AG04449 (cell line): ENCODE measurements at regions not wholly inside any gene's neighbourhood (a gene's known extent, or its start where the extent isn't known, plus 50 kb on each side); places are given as distances from the start of the nearest gene placed in this dataset.
"Not testable (repeated sequence)": the region's sequence is repeated elsewhere in the genome, so short reads cannot be mapped to it uniquely, and the experiment has no call there.

Experiments used
- CTCF ChIA-PET: fragments of 350-600 bp; formaldehyde crosslinking; extraction: SDS; loops from one replicate; lab custom pipeline; 2021; ENCODE audit warnings: antibody characterized with exemption; lab: Yijun Ruan, JAX
- POLR2A ChIA-PET: fragments of 400-600, 350-600 bp; formaldehyde crosslinking; extraction: SDS; loops from one replicate; lab custom pipeline; 2020; ENCODE audit warnings: antibody characterized with exemption, inconsistent platforms; lab: Yijun Ruan, JAX
- DNase-seq: peaks from one replicate; pipeline ENCODE4 v3.0.0-alpha.2; 2010; ENCODE audit warnings: low read depth, low spot score
- H3K4me3 ChIP-seq: 2 replicates; pipeline ENCODE4 v1.5.1; 2011; ENCODE audit warnings: low read depth, mild to moderate bottlenecking, control low read depth, low read length
- TF ChIP-seq, protein P1 (sequence below): IDR thresholded peaks from one replicate; pipeline ENCODE4 v1.5.1; 2011; ENCODE audit warnings: mild to moderate bottlenecking, moderate library complexity, low read length, control low read depth, inconsistent platforms; ENCODE audit not compliant: insufficient read depth; ENCODE audit errors: missing control alignments

DNA sequence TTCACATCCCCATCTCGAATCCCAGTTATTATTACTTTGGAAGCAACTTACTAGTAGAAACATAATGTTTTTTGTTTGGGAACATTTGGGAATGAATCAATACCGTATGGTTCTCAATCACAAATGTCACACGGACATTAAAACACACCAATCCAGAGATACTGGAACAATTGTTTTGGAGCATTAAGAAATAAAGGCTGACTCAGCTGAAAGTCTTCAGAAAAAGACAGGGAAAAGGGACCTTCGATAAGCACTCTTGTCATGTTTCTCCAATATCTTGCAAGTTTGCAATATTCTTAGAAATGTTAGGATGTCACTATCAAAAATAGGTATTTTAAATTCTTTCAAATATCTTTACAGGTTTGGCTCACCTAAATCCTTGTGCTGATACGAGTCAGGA, 362.4 kb downstream of the CETN3 start:
- TF ChIP-seq, protein P1, sequence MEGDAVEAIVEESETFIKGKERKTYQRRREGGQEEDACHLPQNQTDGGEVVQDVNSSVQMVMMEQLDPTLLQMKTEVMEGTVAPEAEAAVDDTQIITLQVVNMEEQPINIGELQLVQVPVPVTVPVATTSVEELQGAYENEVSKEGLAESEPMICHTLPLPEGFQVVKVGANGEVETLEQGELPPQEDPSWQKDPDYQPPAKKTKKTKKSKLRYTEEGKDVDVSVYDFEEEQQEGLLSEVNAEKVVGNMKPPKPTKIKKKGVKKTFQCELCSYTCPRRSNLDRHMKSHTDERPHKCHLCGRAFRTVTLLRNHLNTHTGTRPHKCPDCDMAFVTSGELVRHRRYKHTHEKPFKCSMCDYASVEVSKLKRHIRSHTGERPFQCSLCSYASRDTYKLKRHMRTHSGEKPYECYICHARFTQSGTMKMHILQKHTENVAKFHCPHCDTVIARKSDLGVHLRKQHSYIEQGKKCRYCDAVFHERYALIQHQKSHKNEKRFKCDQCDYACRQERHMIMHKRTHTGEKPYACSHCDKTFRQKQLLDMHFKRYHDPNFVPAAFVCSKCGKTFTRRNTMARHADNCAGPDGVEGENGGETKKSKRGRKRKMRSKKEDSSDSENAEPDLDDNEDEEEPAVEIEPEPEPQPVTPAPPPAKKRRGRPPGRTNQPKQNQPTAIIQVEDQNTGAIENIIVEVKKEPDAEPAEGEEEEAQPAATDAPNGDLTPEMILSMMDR: no peak
- POLR2A ChIA-PET: no interaction called here
- CTCF ChIA-PET: no interaction called here
- no peak overlapping the region for H3K4me3 ChIP-seq
- no peak for DNase-seq

DNA sequence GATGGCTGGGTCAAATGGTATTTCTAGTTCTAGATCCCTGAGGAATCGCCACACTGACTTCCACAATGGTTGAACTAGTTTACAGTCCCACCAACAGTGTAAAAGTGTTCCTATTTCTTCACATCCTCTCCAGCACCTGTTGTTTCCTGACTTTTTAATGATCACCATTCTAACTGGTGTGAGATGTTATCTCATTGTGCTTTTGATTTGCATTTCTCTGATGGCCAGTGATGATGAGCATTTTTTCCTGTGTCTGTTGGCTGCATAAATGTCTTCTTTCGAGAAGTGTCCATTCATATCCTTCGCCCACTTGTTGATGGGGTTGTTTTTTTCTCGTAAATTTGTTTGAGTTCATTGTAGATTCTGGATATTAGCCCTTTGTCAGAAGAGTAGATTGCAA, 369.5 kb downstream of the CETN3 start:
- CTCF ChIA-PET, POLR2A ChIA-PET, H3K4me3 ChIP-seq, DNase-seq: not testable (repeated sequence)

DNA sequence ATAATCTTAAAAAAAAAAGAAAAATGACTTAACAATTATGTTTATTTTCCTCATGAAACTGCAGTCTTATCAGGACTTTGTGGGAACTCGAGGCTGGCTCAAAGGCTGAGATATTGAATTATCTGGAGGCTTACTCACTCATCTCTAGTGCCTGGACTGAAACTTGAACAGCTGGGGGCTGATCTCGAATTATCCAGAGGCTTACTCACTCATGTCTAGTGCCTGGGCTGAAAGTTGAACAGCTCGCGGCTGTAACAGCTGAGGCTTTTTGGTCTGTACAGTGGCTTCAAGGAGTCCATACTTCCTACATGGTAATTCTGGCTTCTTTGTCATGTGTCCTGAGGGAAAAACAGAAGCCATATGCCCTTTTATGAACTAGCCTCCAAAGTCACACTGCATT, 371.9 kb downstream of the CETN3 start:
- TF ChIP-seq, protein P1: no peak
- ChIA-PET POLR2A (no interaction called here), CTCF (no interaction called here)
- no peak for DNase-seq
- H3K4me3 ChIP-seq: no peak overlapping the region

DNA sequence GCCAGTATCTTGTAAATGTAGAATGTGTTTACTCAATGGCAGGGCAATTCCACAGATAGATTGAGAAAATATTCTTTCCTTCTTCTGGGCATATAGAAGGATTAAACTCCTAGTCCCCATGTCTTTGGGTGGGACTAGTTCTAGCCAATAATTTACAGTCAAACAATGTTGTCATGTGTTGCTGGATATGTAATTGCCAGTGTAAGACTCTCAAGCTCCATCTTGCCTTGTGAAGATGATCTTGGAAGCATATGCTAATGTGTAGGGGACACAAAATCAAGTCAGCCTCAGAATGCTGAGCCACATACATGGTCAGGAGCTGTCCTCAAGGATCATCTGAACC, 386.9 kb downstream of the CETN3 start:
- no peak for DNase-seq
- no peak overlapping the region for H3K4me3 ChIP-seq
- TF ChIP-seq, protein P1: no peak
- POLR2A ChIA-PET: no interaction called here
- CTCF ChIA-PET: no interaction called here

DNA sequence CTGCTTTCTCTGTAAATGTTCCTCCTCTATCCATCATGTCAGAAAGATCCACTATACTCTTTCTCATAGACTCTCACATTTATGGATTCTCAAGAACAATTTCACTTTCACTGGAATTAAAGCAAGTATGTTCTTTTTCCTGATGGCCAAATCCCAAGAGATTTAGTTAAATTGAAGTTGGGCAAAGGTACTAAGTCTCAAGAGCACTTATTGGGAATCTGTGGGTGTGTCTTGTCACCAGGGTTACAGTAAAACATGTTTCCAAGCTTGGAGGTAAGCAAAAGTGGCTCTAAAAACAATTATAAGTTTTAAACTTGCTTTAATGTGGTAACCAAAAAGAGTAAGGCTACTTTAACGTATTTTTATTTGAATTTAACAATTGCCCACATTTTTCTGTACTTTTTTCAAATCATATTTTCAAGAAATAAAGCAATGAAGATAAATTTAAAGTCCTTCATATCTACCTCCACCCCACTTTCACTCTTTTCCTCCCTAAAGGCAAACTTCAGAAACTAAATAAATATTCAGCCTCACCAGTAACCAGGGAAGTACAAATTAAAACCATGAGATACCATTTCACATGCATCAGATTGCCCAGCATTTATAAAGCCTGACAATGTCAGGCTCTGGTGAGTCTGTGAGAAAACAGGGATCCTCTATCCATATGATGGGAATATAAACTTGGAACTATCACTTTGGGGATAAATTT, 387.4 kb downstream of the CETN3 start:
- DNase-seq: no peak
- TF ChIP-seq, protein P1: no peak
- ChIA-PET CTCF (no interaction called here), POLR2A (no interaction called here)
- no peak overlapping the region for H3K4me3 ChIP-seq

DNA sequence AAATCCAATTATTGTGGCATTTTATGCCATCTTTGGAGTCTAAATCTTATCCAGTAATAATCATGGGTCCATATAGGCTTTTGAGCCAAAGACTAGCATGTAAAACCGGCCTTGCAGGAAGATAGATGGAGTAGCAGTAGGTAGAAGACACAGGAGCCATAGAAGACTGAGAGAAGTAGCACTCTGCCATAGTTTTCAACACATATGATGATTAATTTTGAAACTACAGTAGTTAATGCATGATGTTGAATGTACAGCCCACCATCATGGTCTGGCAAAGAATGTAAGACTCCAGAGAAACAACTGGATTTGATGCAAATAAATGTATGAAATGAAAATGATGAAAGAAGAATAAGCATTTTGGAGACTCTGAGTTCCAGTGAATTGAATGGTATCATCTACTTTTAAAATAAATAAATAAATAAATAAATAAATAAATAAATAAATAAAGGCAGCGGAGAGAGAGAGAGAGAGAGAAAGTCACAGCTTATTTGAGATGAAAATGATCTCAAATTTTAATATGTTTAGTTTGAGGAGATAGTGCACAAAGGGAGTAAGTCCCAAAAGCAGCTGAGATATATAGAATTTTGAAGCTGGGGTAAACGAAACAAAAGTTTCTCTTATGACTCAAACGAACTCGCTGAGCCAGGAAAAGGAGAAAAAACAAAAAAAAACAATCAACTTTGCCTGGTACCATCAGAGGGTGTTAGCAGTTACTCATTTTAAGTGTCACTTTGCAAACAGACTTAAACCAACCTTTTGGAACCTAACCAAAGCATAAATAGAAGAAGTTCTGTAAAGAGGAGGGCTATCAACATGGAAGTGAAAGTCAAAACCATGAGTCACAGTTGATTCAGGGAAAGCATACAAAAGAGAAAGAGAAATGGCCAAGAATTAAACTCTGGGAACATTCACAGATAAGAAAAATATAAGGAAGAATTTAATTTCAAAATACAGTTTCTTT, 388.7 kb downstream of the CETN3 start:
- peak overlapping the region; percentile 29 for H3K4me3 ChIP-seq
- CTCF ChIA-PET: no interaction called here
- POLR2A ChIA-PET: no interaction called here

More for the DNA sequence above, 388.7 kb downstream of the CETN3 start:
- TF ChIP-seq, protein P1: no peak
- peak; percentile 89 for DNase-seq
